IMR-90 (cell line): ENCODE measurements at regions not wholly inside any gene's neighbourhood (a gene's known extent, or its start where the extent isn't known, plus 50 kb on each side); places are given as distances from the start of the nearest gene placed in this dataset.

Experiments used
- ATAC-seq: fragments of 200-7000 bp; cut with Tn5 transposase; 2 replicates; pipeline ENCODE4 v1.9.1; 2020; ENCODE audit warnings: low read depth, mild to moderate bottlenecking, moderate library complexity
- BruUV-seq: library from RNA; stranded (reverse); fragments of 400-500 nt; replicated peaks from 2 replicates; lab custom pipeline; 2021; lab: Mats Ljungman, UMichigan
- CTCF ChIA-PET: fragments of 300-600 bp; formaldehyde crosslinking; extraction: SDS; loops from one replicate; lab custom pipeline; 2021; ENCODE audit warnings: antibody characterized with exemption; lab: Yijun Ruan, JAX
- POLR2A ChIA-PET: fragments of 300-600 bp; sonication (Branson Sonifier 250); formaldehyde crosslinking; loops from one replicate; lab custom pipeline; 2022; ENCODE audit warnings: antibody characterized with exemption; ENCODE audit not compliant: unreplicated experiment; lab: Charles Lee
- DNase-seq: peaks from one replicate; pipeline ENCODE4 v3.0.0; 2013
- H2AFZ ChIP-seq: replicated peaks from 2 replicates; pipeline ENCODE3; 2013; ENCODE audit warnings: low read length, mild to moderate bottlenecking; ENCODE audit not compliant: poor library complexity
- H2AK5ac ChIP-seq: 2 replicates; pipeline ENCODE4 v1.6.1; 2013; ENCODE audit warnings: low read depth, low read length, inconsistent platforms
- H2AK9ac ChIP-seq: replicated peaks from 2 replicates; pipeline ENCODE3; 2013; ENCODE audit warnings: mild to moderate bottlenecking, low read depth, low read length, moderate library complexity; ENCODE audit not compliant: poor library complexity
- H2BK120ac ChIP-seq: 2 replicates; pipeline ENCODE4 v1.6.1; 2013; ENCODE audit warnings: low read depth, low read length, inconsistent platforms
- H2BK15ac ChIP-seq: 3 replicates; pipeline ENCODE4 v1.6.1; 2013; ENCODE audit warnings: low read depth, low read length, inconsistent platforms
- H2BK20ac ChIP-seq: 2 replicates; pipeline ENCODE4 v1.6.1; 2013; ENCODE audit warnings: low read depth, mild to moderate bottlenecking, inconsistent platforms, low read length, moderate library complexity
- H2BK5ac ChIP-seq: 2 replicates; pipeline ENCODE4 v1.6.1; 2013; ENCODE audit warnings: mild to moderate bottlenecking, low read depth, low read length, inconsistent platforms; ENCODE audit not compliant: poor library complexity, severe bottlenecking
- H3K14ac ChIP-seq: replicated peaks from 2 replicates; pipeline ENCODE4 v1.6.1; 2013; ENCODE audit warnings: low read depth, low read length, inconsistent platforms
- H3K18ac ChIP-seq: 2 replicates; pipeline ENCODE4 v1.6.1; 2013; ENCODE audit warnings: low read depth, low read length, control low read depth
- H3K23ac ChIP-seq: 2 replicates; pipeline ENCODE4 v1.6.1; 2013; ENCODE audit warnings: low read depth, low read length, inconsistent platforms
- H3K27ac ChIP-seq: 2 replicates; pipeline ENCODE4 v1.5.1; 2013; ENCODE audit warnings: mild to moderate bottlenecking, control low read depth, low read length; ENCODE audit not compliant: insufficient read depth
- H3K27me3 ChIP-seq: 2 replicates; pipeline ENCODE4 v1.6.1; 2013; ENCODE audit warnings: low read length; ENCODE audit not compliant: control insufficient read depth, insufficient read depth
- H3K36me3 ChIP-seq: 2 replicates; pipeline ENCODE4 v1.6.1; 2013; ENCODE audit warnings: low read length, mixed read lengths; ENCODE audit not compliant: control insufficient read depth, insufficient read depth
- H3K4ac ChIP-seq: 2 replicates; pipeline ENCODE4 v1.6.1; 2013; ENCODE audit warnings: low read depth, low read length, inconsistent platforms
- H3K4me1 ChIP-seq: 2 replicates; pipeline ENCODE4 v1.6.1; 2013; ENCODE audit warnings: low read length, mixed read lengths; ENCODE audit not compliant: control insufficient read depth, insufficient read depth
- H3K4me2 ChIP-seq: 2 replicates; pipeline ENCODE4 v1.6.1; 2013; ENCODE audit warnings: low read depth, mild to moderate bottlenecking, control low read depth, low read length, moderate library complexity
- H3K4me3 ChIP-seq: 2 replicates; pipeline ENCODE4 v1.5.1; 2013; ENCODE audit warnings: low read depth, mild to moderate bottlenecking, control low read depth, low read length, moderate library complexity; ENCODE audit not compliant: insufficient read depth
- H3K56ac ChIP-seq: 2 replicates; pipeline ENCODE4 v1.6.1; 2013; ENCODE audit warnings: low read length, inconsistent platforms; ENCODE audit not compliant: insufficient read depth; ENCODE audit errors: extremely low read depth
- H3K79me1 ChIP-seq, 2 experiments: 2 replicates each; pipeline ENCODE4 v1.6.1; 2013; ENCODE audit warnings: low read length in 2 of 2, inconsistent platforms in 1 of 2, low read depth in 1 of 2
- H3K9ac ChIP-seq: 2 replicates; pipeline ENCODE4 v1.6.1; 2013; ENCODE audit warnings: low read depth, low read length, control low read depth
- H3K9me1 ChIP-seq: 2 replicates; pipeline ENCODE4 v1.6.1; 2013; ENCODE audit warnings: low read length, inconsistent platforms; ENCODE audit not compliant: insufficient read depth
- H3K9me3 ChIP-seq: 2 replicates; pipeline ENCODE4 v1.6.1; 2013; ENCODE audit warnings: low read length; ENCODE audit not compliant: control insufficient read depth, insufficient read depth
- H4K20me1 ChIP-seq: 2 replicates; pipeline ENCODE4 v1.6.1; 2013; ENCODE audit warnings: low read length, inconsistent platforms; ENCODE audit not compliant: insufficient read depth
- H4K5ac ChIP-seq: 2 replicates; pipeline ENCODE4 v1.6.1; 2013; ENCODE audit warnings: mild to moderate bottlenecking, low read depth, low read length, control low read depth
- H4K8ac ChIP-seq, 2 experiments: 2 replicates each; pipeline ENCODE4 v1.6.1; 2013; ENCODE audit warnings: low read depth in 2 of 2, low read length in 2 of 2, control low read depth in 1 of 2, inconsistent platforms in 1 of 2
- H4K91ac ChIP-seq: 2 replicates; pipeline ENCODE4 v1.6.1; 2013; ENCODE audit warnings: low read depth, low read length, inconsistent platforms; ENCODE audit not compliant: insufficient read depth
- BHLHE40 ChIP-seq: fragments of 150-350 bp; IDR thresholded peaks from 2 replicates; pipeline ENCODE4 v1.6.1; 2016; ENCODE audit warnings: mild to moderate bottlenecking, low read depth, low read length
- CHD1 ChIP-seq: IDR thresholded peaks from 2 replicates; pipeline ENCODE4 v1.6.1; 2012; ENCODE audit warnings: low read depth, low read length, improper control_type of control experiment
- MAFK ChIP-seq: IDR thresholded peaks from 2 replicates; pipeline ENCODE4 v1.6.1; 2012; ENCODE audit warnings: low read depth, low read length, improper control_type of control experiment
- MAZ ChIP-seq: IDR thresholded peaks from 2 replicates; pipeline ENCODE4 v1.6.1; 2012; ENCODE audit warnings: low read depth, mild to moderate bottlenecking, low read length, improper control_type of control experiment, moderate library complexity, borderline replicate concordance
- MXI1 ChIP-seq: IDR thresholded peaks from 2 replicates; pipeline ENCODE4 v1.6.1; 2012; ENCODE audit warnings: low read depth, mild to moderate bottlenecking, low read length, moderate library complexity, borderline replicate concordance
- NFE2L2 ChIP-seq: fragments of 150-350 bp; IDR thresholded peaks from 2 replicates; pipeline ENCODE4 v1.6.1; 2016; ENCODE audit warnings: low read depth, mild to moderate bottlenecking, low read length
- POLR2A ChIP-seq: IDR thresholded peaks from 2 replicates; pipeline ENCODE4 v1.6.1; 2012; ENCODE audit warnings: mild to moderate bottlenecking, low read depth, low read length
- RAD21 ChIP-seq: IDR thresholded peaks from 2 replicates; pipeline ENCODE4 v1.6.1; 2012; ENCODE audit warnings: low read length, improper control_type of control experiment
- RCOR1 ChIP-seq: IDR thresholded peaks from 2 replicates; pipeline ENCODE4 v1.6.1; 2012; ENCODE audit warnings: mild to moderate bottlenecking, low read length, improper control_type of control experiment; ENCODE audit not compliant: insufficient replicate concordance
- RFX5 ChIP-seq: IDR thresholded peaks from 2 replicates; pipeline ENCODE4 v1.8.0; 2012; ENCODE audit warnings: low read depth, mild to moderate bottlenecking, low read length, moderate library complexity
- SMC3 ChIP-seq: fragments of 150-350 bp; IDR thresholded peaks from 2 replicates; pipeline ENCODE4 v1.6.1; 2016; ENCODE audit warnings: low read depth, mild to moderate bottlenecking, antibody characterized with exemption, low read length, moderate library complexity
- dilution Hi-C: fragments of 300-500 bp; cut with HindIII; formaldehyde crosslinking; loops from one replicate; pipeline ENCODE4 v1.14.3; 2018; ENCODE audit warnings: low sequenced_read_pairs; ENCODE audit not compliant: unreplicated experiment
- in situ Hi-C: fragments of 300-500 bp; cut with MboI; formaldehyde crosslinking; loops from 3 replicates; pipeline ENCODE4 v1.14.3; 2019; ENCODE audit warnings: low sequenced_read_pairs, inconsistent platforms, mixed read lengths
- intact Hi-C: fragments of 100-400 bp; cut with micrococcal nuclease; formaldehyde crosslinking; loops from 2 replicates; pipeline ENCODE4 v1.10.0; 2022
- TF ChIP-seq, protein P1 (sequence below): conservative IDR thresholded peaks from 2 replicates; pipeline ENCODE4 v1.5.1; 2012; ENCODE audit warnings: mild to moderate bottlenecking, low read depth, low read length, improper control_type of control experiment
- TF ChIP-seq, protein P2 (sequence below): fragments of 150-350 bp; IDR thresholded peaks from 2 replicates; pipeline ENCODE4 v1.6.1; 2016; ENCODE audit warnings: low read depth, mild to moderate bottlenecking, low read length, moderate library complexity, borderline replicate concordance
- TF ChIP-seq, protein P3 (sequence below): fragments of 150-350 bp; IDR thresholded peaks from 2 replicates; pipeline ENCODE4 v1.6.1; 2017; ENCODE audit warnings: mild to moderate bottlenecking, antibody characterized with exemption, low read length, low read depth

GRCh38 chr4:59966758-59967157 lies 1233.4 kb upstream of the ADGRL3 start:
- no peak overlapping the region for H2AK5ac ChIP-seq
- H4K8ac ChIP-seq: no peak overlapping the region
- H3K4me1 ChIP-seq: no peaks in the 10 kb centered on the region
- H3K56ac ChIP-seq: no peak overlapping the region
- no peaks in the 10 kb centered on the region for H3K36me3 ChIP-seq
- no peak overlapping the region for H2BK15ac ChIP-seq
- POLR2A ChIA-PET: no interaction called here
- H4K20me1 ChIP-seq: no peaks in the 10 kb centered on the region
- H3K4me2 ChIP-seq: no peak overlapping the region
- no peak for ATAC-seq
- H2BK20ac ChIP-seq: no peak overlapping the region
- H3K4me3 ChIP-seq: no peak overlapping the region
- intact Hi-C loops (no loop called here), in situ Hi-C loops (no loop called here), dilution Hi-C loops (no loop called here)
- no peak overlapping the region for H2BK5ac ChIP-seq
- H3K27me3 ChIP-seq: no peaks in the 10 kb centered on the region
- H4K5ac ChIP-seq: no peak overlapping the region
- H3K79me1 ChIP-seq: no peaks in the 10 kb centered on the region
- H3K9me3 ChIP-seq: peaks cover 3% of the 10 kb centered on the region; the same call in 1 of the 2 replicates
- no peak overlapping the region for H3K4ac ChIP-seq
- no peak overlapping the region for H4K91ac ChIP-seq
- H3K23ac ChIP-seq: no peak overlapping the region
- no TSS peak for BruUV-seq
- no peak overlapping the region for H3K18ac ChIP-seq
- no peak overlapping the region for H2AK9ac ChIP-seq
- no peak overlapping the region for H3K27ac ChIP-seq
- TF ChIP-seq NFE2L2: no peak
- TF ChIP-seq MAZ: no peak
- no peak for TF ChIP-seq POLR2A
- no peak for TF ChIP-seq RAD21
- no peak for TF ChIP-seq SMC3
- TF ChIP-seq, protein P1, sequence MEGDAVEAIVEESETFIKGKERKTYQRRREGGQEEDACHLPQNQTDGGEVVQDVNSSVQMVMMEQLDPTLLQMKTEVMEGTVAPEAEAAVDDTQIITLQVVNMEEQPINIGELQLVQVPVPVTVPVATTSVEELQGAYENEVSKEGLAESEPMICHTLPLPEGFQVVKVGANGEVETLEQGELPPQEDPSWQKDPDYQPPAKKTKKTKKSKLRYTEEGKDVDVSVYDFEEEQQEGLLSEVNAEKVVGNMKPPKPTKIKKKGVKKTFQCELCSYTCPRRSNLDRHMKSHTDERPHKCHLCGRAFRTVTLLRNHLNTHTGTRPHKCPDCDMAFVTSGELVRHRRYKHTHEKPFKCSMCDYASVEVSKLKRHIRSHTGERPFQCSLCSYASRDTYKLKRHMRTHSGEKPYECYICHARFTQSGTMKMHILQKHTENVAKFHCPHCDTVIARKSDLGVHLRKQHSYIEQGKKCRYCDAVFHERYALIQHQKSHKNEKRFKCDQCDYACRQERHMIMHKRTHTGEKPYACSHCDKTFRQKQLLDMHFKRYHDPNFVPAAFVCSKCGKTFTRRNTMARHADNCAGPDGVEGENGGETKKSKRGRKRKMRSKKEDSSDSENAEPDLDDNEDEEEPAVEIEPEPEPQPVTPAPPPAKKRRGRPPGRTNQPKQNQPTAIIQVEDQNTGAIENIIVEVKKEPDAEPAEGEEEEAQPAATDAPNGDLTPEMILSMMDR: no peak
- no peak for TF ChIP-seq BHLHE40
- no peak for TF ChIP-seq RFX5
- TF ChIP-seq CHD1: no peak
- no peak for TF ChIP-seq MXI1
- TF ChIP-seq MAFK: no peak
- TF ChIP-seq, protein P2, sequence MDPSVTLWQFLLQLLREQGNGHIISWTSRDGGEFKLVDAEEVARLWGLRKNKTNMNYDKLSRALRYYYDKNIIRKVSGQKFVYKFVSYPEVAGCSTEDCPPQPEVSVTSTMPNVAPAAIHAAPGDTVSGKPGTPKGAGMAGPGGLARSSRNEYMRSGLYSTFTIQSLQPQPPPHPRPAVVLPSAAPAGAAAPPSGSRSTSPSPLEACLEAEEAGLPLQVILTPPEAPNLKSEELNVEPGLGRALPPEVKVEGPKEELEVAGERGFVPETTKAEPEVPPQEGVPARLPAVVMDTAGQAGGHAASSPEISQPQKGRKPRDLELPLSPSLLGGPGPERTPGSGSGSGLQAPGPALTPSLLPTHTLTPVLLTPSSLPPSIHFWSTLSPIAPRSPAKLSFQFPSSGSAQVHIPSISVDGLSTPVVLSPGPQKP: no peak
- no peak for TF ChIP-seq RCOR1
- TF ChIP-seq, protein P3, sequence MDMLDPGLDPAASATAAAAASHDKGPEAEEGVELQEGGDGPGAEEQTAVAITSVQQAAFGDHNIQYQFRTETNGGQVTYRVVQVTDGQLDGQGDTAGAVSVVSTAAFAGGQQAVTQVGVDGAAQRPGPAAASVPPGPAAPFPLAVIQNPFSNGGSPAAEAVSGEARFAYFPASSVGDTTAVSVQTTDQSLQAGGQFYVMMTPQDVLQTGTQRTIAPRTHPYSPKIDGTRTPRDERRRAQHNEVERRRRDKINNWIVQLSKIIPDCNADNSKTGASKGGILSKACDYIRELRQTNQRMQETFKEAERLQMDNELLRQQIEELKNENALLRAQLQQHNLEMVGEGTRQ: no peak
- H2BK120ac ChIP-seq: no peak overlapping the region
- no peak overlapping the region for H3K14ac ChIP-seq
- no peak overlapping the region for H2AFZ ChIP-seq
- no peaks in the 10 kb centered on the region for H3K9me1 ChIP-seq
- no peak overlapping the region for H3K9ac ChIP-seq
- CTCF ChIA-PET: no interaction called here
- no peak for DNase-seq
